GM23338 (cell line): ENCODE measurements at regions not wholly inside any gene's neighbourhood (a gene's known extent, or its start where the extent isn't known, plus 50 kb on each side); places are given as distances from the start of the nearest gene placed in this dataset.

Experiments used
- CREB1 ChIP-seq: fragments of 250-450 bp; sonication (Bioruptor Pico); IDR thresholded peaks from 2 replicates; pipeline ENCODE4 v1.5.0; 2020; ENCODE audit warnings: low read depth, mild to moderate bottlenecking, moderate library complexity
- EZH2 ChIP-seq: fragments of 200-600 bp; sonication (generic); IDR thresholded peaks from one replicate; pipeline ENCODE4 v1.8.0; 2017; ENCODE audit warnings: antibody characterized with exemption, mild to moderate bottlenecking, low read depth; ENCODE audit not compliant: unreplicated experiment
- EZH2phosphoT487 ChIP-seq: fragments of 200-600 bp; sonication (generic); IDR thresholded peaks from one replicate; pipeline ENCODE4 v1.8.1; 2018; ENCODE audit warnings: antibody characterized with exemption; ENCODE audit not compliant: unreplicated experiment
- JUNB ChIP-seq: IDR thresholded peaks from one replicate; pipeline ENCODE4 v1.6.1; 2016; ENCODE audit warnings: antibody characterized with exemption; ENCODE audit not compliant: unreplicated experiment
- POLR2AphosphoS5 ChIP-seq: IDR thresholded peaks from 2 replicates; pipeline ENCODE4 v1.6.1; 2016; ENCODE audit warnings: antibody characterized with exemption, low read depth
- ZNF114 ChIP-seq: fragments of 250-450 bp; sonication (Bioruptor Pico); IDR thresholded peaks from 2 replicates; pipeline ENCODE4 v1.5.0; 2020; ENCODE audit warnings: mild to moderate bottlenecking, moderate library complexity
- TF ChIP-seq, protein P1 (sequence below), 2 experiments: fragments of 200-600 bp in 1 of 2; sonication (generic) in 1 of 2; conservative IDR thresholded peaks; 2 replicates each; pipeline versions ENCODE4 v1.5.1 to v1.6.1; 2016 to 2017; ENCODE audit warnings: antibody characterized with exemption in 2 of 2, low read depth in 2 of 2, mild to moderate bottlenecking in 2 of 2, moderate library complexity in 1 of 2
- TF ChIP-seq, protein P2 (sequence below): IDR thresholded peaks from one replicate; pipeline ENCODE4 v1.6.1; 2018; ENCODE audit warnings: antibody characterized with exemption; ENCODE audit not compliant: unreplicated experiment
- TF ChIP-seq, protein P3 (sequence below): IDR thresholded peaks from 2 replicates; pipeline ENCODE4 v1.6.1; 2016; ENCODE audit warnings: antibody characterized with exemption

DNA sequence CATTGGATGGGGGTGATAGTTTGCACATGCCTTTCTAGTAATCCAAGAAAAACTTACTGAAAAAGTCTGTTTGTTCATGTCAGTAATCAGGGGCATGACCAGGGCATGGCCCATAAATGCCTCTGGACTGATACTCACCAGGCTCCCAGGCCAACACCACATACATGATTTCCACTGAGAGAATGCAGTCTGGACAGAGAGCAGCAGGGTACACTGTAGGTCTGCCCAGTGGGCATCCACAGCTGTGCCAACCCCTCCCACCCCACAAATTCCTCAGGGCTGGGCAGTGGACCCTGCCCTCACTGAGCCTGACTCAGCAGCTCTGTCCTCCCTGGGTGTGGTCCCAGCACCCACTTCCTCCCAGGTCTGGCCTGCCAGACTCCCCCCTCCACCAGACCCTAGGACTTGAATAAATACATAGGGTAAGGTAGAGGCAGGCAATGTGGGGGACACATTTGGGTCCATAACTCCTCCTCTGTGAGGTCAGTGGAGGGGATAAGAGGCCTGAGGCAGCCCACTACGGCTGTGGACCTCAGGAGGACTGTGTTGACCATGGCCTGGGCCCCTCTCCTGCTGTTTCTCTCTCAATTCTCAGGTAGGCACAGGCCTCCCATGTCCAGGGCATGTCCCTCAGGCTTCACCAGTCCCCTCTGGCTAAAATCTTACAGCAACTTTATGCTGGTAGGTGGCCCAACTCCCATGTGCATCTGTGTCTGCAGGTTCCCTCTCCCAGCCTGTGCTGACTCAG, 92.2 kb upstream of the TOP3B start:
- TF ChIP-seq, protein P1, sequence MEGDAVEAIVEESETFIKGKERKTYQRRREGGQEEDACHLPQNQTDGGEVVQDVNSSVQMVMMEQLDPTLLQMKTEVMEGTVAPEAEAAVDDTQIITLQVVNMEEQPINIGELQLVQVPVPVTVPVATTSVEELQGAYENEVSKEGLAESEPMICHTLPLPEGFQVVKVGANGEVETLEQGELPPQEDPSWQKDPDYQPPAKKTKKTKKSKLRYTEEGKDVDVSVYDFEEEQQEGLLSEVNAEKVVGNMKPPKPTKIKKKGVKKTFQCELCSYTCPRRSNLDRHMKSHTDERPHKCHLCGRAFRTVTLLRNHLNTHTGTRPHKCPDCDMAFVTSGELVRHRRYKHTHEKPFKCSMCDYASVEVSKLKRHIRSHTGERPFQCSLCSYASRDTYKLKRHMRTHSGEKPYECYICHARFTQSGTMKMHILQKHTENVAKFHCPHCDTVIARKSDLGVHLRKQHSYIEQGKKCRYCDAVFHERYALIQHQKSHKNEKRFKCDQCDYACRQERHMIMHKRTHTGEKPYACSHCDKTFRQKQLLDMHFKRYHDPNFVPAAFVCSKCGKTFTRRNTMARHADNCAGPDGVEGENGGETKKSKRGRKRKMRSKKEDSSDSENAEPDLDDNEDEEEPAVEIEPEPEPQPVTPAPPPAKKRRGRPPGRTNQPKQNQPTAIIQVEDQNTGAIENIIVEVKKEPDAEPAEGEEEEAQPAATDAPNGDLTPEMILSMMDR (conservative IDR thresholded peaks at IDR 0.05; ENCODE audit: low read depth in 2 of 2): no peak
- TF ChIP-seq EZH2 (no peak), POLR2AphosphoS5 (no peak), JUNB (no peak), EZH2phosphoT487 (no peak), ZNF114 (CRISPR knock-in tag) (no peak), CREB1 (CRISPR knock-in tag) (no peak)
- TF ChIP-seq, protein P2, sequence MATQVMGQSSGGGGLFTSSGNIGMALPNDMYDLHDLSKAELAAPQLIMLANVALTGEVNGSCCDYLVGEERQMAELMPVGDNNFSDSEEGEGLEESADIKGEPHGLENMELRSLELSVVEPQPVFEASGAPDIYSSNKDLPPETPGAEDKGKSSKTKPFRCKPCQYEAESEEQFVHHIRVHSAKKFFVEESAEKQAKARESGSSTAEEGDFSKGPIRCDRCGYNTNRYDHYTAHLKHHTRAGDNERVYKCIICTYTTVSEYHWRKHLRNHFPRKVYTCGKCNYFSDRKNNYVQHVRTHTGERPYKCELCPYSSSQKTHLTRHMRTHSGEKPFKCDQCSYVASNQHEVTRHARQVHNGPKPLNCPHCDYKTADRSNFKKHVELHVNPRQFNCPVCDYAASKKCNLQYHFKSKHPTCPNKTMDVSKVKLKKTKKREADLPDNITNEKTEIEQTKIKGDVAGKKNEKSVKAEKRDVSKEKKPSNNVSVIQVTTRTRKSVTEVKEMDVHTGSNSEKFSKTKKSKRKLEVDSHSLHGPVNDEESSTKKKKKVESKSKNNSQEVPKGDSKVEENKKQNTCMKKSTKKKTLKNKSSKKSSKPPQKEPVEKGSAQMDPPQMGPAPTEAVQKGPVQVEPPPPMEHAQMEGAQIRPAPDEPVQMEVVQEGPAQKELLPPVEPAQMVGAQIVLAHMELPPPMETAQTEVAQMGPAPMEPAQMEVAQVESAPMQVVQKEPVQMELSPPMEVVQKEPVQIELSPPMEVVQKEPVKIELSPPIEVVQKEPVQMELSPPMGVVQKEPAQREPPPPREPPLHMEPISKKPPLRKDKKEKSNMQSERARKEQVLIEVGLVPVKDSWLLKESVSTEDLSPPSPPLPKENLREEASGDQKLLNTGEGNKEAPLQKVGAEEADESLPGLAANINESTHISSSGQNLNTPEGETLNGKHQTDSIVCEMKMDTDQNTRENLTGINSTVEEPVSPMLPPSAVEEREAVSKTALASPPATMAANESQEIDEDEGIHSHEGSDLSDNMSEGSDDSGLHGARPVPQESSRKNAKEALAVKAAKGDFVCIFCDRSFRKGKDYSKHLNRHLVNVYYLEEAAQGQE: no peak
- TF ChIP-seq, protein P3, sequence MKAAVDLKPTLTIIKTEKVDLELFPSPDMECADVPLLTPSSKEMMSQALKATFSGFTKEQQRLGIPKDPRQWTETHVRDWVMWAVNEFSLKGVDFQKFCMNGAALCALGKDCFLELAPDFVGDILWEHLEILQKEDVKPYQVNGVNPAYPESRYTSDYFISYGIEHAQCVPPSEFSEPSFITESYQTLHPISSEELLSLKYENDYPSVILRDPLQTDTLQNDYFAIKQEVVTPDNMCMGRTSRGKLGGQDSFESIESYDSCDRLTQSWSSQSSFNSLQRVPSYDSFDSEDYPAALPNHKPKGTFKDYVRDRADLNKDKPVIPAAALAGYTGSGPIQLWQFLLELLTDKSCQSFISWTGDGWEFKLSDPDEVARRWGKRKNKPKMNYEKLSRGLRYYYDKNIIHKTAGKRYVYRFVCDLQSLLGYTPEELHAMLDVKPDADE: no peak
